B cell (primary cell): ENCODE measurements at regions not wholly inside any gene's neighbourhood (a gene's known extent, or its start where the extent isn't known, plus 50 kb on each side); places are given as distances from the start of the nearest gene placed in this dataset.

Experiments
- CTCF ChIP-seq: fragments of 200-600 bp; IDR thresholded peaks from one replicate; pipeline ENCODE4 v1.8.0; 2022; ENCODE audit warnings: antibody characterized with exemption, mild to moderate bottlenecking
- EZH2 ChIP-seq: IDR thresholded peaks from 2 replicates; pipeline ENCODE4 v1.6.1; 2012; ENCODE audit warnings: borderline replicate concordance, low read depth, mild to moderate bottlenecking, moderate library complexity, low read length; ENCODE audit not compliant: insufficient read depth, poor library complexity, severe bottlenecking

- TF ChIP-seq CTCF (no peak), EZH2 (no peak)
Measured at GRCh38 chr7:109641445-109641844, 1071.8 kb downstream of the DNAJB9 start.
